OCI-LY3 (cell line): ENCODE measurements at regions not wholly inside any gene's neighbourhood (a gene's known extent, or its start where the extent isn't known, plus 50 kb on each side); places are given as distances from the start of the nearest gene placed in this dataset.

Experiments used
- EZH2phosphoT487 ChIP-seq: fragments of 200-600 bp; shearing (Covaris generic); IDR thresholded peaks from 2 replicates; pipeline ENCODE4 v1.6.1; 2018; ENCODE audit warnings: antibody characterized with exemption, mixed run types, low read depth
- TF ChIP-seq, protein P1 (sequence below): fragments of 200-600, 300-600 bp; sonication (generic); IDR thresholded peaks from 2 replicates; pipeline ENCODE4 v1.5.1; 2014; ENCODE audit warnings: antibody characterized with exemption, low read length, low read depth

DNA sequence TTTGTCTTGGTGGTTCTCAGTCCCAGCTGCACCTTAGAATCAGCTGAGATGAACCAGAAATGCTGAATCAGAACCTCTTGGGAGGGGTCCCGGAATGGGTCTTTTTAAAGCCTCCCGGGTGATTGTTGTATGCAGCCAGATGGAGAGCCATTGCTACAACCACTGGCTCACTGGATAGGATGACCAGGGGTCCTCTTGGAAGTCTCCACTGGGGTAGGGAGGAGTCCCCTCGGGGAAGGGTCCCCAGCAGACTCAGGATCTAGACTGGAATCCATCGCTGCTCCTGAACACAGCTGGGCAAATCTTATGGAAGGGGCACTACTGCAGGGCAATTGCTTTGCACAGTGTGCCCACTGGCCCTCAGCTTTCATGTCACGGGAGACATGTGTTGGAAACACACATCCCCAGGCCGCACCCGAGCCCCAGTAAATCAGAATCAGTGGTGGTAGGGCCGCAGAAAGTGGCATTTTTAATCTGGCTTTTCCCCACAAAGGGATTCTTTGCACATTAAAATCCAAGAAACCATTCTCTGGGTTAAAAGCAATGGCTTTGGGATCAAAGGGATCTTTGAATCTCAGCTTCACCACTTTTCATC, 117.3 kb downstream of the IRX5 start:
- TF ChIP-seq, protein P1, sequence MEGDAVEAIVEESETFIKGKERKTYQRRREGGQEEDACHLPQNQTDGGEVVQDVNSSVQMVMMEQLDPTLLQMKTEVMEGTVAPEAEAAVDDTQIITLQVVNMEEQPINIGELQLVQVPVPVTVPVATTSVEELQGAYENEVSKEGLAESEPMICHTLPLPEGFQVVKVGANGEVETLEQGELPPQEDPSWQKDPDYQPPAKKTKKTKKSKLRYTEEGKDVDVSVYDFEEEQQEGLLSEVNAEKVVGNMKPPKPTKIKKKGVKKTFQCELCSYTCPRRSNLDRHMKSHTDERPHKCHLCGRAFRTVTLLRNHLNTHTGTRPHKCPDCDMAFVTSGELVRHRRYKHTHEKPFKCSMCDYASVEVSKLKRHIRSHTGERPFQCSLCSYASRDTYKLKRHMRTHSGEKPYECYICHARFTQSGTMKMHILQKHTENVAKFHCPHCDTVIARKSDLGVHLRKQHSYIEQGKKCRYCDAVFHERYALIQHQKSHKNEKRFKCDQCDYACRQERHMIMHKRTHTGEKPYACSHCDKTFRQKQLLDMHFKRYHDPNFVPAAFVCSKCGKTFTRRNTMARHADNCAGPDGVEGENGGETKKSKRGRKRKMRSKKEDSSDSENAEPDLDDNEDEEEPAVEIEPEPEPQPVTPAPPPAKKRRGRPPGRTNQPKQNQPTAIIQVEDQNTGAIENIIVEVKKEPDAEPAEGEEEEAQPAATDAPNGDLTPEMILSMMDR, result no peak
- no peak for TF ChIP-seq EZH2phosphoT487
